ENCODE measurements at regions not wholly inside any gene's neighbourhood (a gene's known extent, or its start where the extent isn't known, plus 50 kb on each side); places are given as distances from the start of the nearest gene placed in this dataset.

DNA sequence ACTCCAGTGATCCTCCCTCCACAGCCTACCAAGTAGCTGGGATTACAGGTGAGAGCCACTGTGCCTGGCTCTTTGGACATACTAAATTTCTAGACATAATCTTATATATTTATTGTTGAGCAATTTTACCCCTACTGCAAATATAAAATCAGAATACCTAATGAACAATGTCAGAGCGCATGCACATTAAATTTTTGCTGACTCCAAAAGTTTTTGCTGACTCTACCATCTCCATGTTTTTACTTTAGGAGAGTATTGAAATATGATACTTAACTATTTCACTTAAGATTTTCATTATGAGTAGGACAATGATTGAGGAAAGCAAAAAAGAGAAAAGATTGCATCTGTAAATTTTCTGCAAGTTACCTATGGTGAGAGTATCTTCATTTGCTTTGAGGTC is 402.3 kb downstream of the LRRC70 start:
- peaks cover 0 to 8% (median under 1%) of the 10 kb centered on the region in 3 experiments; a peak in 3 of 7 replicates for H3K36me3 Mint-ChIP-seq (ENCODE audit: insufficient read depth in 1 of 3, low read depth in 3 of 3)
- peaks cover 9 to 11% of the 10 kb centered on the region in 2 experiments for H3K9me3 Mint-ChIP-seq
- no peak overlapping the region for H4K8ac ChIP-seq (replicated peaks; ENCODE audit: insufficient read length, low read depth, low read length)
- H3K27ac ChIP-seq (ENCODE audit: insufficient read length, low read depth, low read length), result no peak overlapping the region
- no peak overlapping the region for H4K5ac ChIP-seq (ENCODE audit: insufficient read length, low read depth, low read length)
- peaks cover 18 to 27% of the 10 kb centered on the region in 2 experiments for H3K4me1 Mint-ChIP-seq
- no peak for DNase-seq
- no peak overlapping the region for H3K9ac ChIP-seq (ENCODE audit: extremely low read depth, insufficient read length, low read length)
- no peak overlapping the region for H3T11ph ChIP-seq (ENCODE audit: low read length)
- H3K23me2 ChIP-seq (ENCODE audit: insufficient read length, low read depth, low read length, poor library complexity, severe bottlenecking), result no peaks in the 10 kb centered on the region
- H3K4me1 ChIP-seq (ENCODE audit: insufficient read depth, low read length), result no peaks in the 10 kb centered on the region
- no peak overlapping the region for H3K4me3 Mint-ChIP-seq
- H3K4me2 ChIP-seq (ENCODE audit: insufficient read depth, insufficient read length, low read length), result no peak overlapping the region
- H3K27ac Mint-ChIP-seq, result no peak overlapping the region; a peak in 1 of 7 replicates
- no peak overlapping the region for H2BK15ac ChIP-seq (ENCODE audit: low read depth, low read length)
- no peak overlapping the region for H3K4ac ChIP-seq (ENCODE audit: low read depth, low read length)
- no peak overlapping the region for H2BK5ac ChIP-seq (ENCODE audit: insufficient read length, low read length)
- WGBS (ENCODE audit: extremely low coverage, insufficient read length, low lambda C conversion rate), result no CpG with 5 or more reads among the region's 1 CpG
- no peak overlapping the region for H3K18ac ChIP-seq (ENCODE audit: insufficient read length, low read depth, low read length)
- H2BK120ac ChIP-seq (ENCODE audit: low read depth, low read length, poor library complexity, severe bottlenecking), result no peak overlapping the region
- H3K23ac ChIP-seq (ENCODE audit: insufficient read length, low read depth, low read length), result no peak overlapping the region
- no peak overlapping the region for H3K14ac ChIP-seq (ENCODE audit: insufficient read depth, low read length)
- H2AK5ac ChIP-seq (ENCODE audit: insufficient read length, low read length), result no peak overlapping the region
- H2BK12ac ChIP-seq (ENCODE audit: insufficient read length, low read depth, low read length), result no peak overlapping the region
- H4K20me1 ChIP-seq (ENCODE audit: control insufficient read depth, insufficient read depth, insufficient read length), result no peaks in the 10 kb centered on the region
- no peaks in the 10 kb centered on the region for H3K79me1 ChIP-seq (ENCODE audit: insufficient read depth, low read depth, low read length, poor library complexity, severe bottlenecking)
- no peak overlapping the region for H2AFZ ChIP-seq (ENCODE audit: low read length)
- no peaks in the 10 kb centered on the region for H3K27me3 ChIP-seq (ENCODE audit: insufficient read depth, low read length)
- no peaks in the 10 kb centered on the region for H3K27me3 Mint-ChIP-seq (ENCODE audit: low read depth)
- H3K56ac ChIP-seq (ENCODE audit: insufficient read length, low read depth, low read length), result no peak overlapping the region
- no peak overlapping the region for H4K91ac ChIP-seq (ENCODE audit: insufficient read length, low read depth, low read length)
- H3K9me3 ChIP-seq (ENCODE audit: control insufficient read depth, low read depth, low read length), result no peaks in the 10 kb centered on the region
- H3K79me2 ChIP-seq (ENCODE audit: insufficient read depth, low read length), result no peaks in the 10 kb centered on the region
- no peak overlapping the region for H2BK20ac ChIP-seq (ENCODE audit: low read depth, low read length, poor library complexity, severe bottlenecking)
- TF ChIP-seq, protein P1, sequence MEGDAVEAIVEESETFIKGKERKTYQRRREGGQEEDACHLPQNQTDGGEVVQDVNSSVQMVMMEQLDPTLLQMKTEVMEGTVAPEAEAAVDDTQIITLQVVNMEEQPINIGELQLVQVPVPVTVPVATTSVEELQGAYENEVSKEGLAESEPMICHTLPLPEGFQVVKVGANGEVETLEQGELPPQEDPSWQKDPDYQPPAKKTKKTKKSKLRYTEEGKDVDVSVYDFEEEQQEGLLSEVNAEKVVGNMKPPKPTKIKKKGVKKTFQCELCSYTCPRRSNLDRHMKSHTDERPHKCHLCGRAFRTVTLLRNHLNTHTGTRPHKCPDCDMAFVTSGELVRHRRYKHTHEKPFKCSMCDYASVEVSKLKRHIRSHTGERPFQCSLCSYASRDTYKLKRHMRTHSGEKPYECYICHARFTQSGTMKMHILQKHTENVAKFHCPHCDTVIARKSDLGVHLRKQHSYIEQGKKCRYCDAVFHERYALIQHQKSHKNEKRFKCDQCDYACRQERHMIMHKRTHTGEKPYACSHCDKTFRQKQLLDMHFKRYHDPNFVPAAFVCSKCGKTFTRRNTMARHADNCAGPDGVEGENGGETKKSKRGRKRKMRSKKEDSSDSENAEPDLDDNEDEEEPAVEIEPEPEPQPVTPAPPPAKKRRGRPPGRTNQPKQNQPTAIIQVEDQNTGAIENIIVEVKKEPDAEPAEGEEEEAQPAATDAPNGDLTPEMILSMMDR (conservative IDR thresholded peaks at IDR 0.05), result no peak

Measured in H9 (cell line).